KMS-11 (cell line): ENCODE measurements at regions not wholly inside any gene's neighbourhood (a gene's known extent, or its start where the extent isn't known, plus 50 kb on each side); places are given as distances from the start of the nearest gene placed in this dataset.

Source experiments
- H2AFZ ChIP-seq: fragments of 200-600 bp; sonication (generic); 2 replicates; pipeline ENCODE4 v1.6.1; 2016; ENCODE audit warnings: antibody characterized with exemption, mixed run types, low read depth
- H3K27ac ChIP-seq: fragments of 200-600 bp; sonication (generic); 2 replicates; pipeline ENCODE4 v1.6.1; 2016; ENCODE audit warnings: mild to moderate bottlenecking, mixed run types
- H3K27me3 ChIP-seq: fragments of 200-600 bp; sonication (generic); 2 replicates; pipeline ENCODE4 v1.6.1; 2017; ENCODE audit warnings: mild to moderate bottlenecking, low read depth, mixed run types, moderate library complexity; ENCODE audit not compliant: insufficient read depth
- H3K36me3 ChIP-seq: fragments of 200-600 bp; sonication (generic); 2 replicates; pipeline ENCODE4 v1.6.1; 2017; ENCODE audit warnings: mild to moderate bottlenecking, mixed run types; ENCODE audit not compliant: insufficient read depth
- H3K4me1 ChIP-seq: fragments of 200-600 bp; sonication (generic); 2 replicates; pipeline ENCODE4 v1.6.1; 2016; ENCODE audit warnings: mild to moderate bottlenecking, low read depth, mixed run types; ENCODE audit not compliant: poor library complexity, severe bottlenecking
- H3K4me2 ChIP-seq: fragments of 200-600 bp; sonication (generic); 2 replicates; pipeline ENCODE4 v1.7.0; 2016; ENCODE audit warnings: mild to moderate bottlenecking, mixed run types
- H3K4me3 ChIP-seq: fragments of 200-600 bp; sonication (generic); IDR thresholded peaks from 2 replicates; pipeline ENCODE4 v1.6.1; 2017; ENCODE audit warnings: low read depth, low read length, mixed read lengths; ENCODE audit not compliant: insufficient read depth
- H3K79me2 ChIP-seq: fragments of 200-600 bp; sonication (generic); 2 replicates; pipeline ENCODE4 v1.6.1; 2016; ENCODE audit warnings: low read depth, mixed run types; ENCODE audit not compliant: insufficient read depth
- H3K9ac ChIP-seq: fragments of 200-600 bp; sonication (generic); 2 replicates; pipeline ENCODE4 v1.6.1; 2016; ENCODE audit warnings: mild to moderate bottlenecking, mixed run types
- H4K20me1 ChIP-seq: fragments of 200-600 bp; sonication (generic); 2 replicates; pipeline ENCODE4 v1.6.1; 2016; ENCODE audit warnings: mild to moderate bottlenecking, mixed run types; ENCODE audit not compliant: insufficient read depth
- CTCF ChIP-seq: fragments of 200-600 bp; sonication (generic); conservative IDR thresholded peaks from 2 replicates; pipeline ENCODE4 v1.6.1; 2017; ENCODE audit warnings: low read depth, mild to moderate bottlenecking, antibody characterized with exemption, low read length, moderate library complexity, mixed read lengths

GRCh38 chr6:50655848-50656453 is 57.4 kb upstream of the TFAP2D start:
- Histone ChIP-seq H3K27me3 (no peaks in the 10 kb centered on the region), H3K79me2 (no peaks in the 10 kb centered on the region), H3K4me1 (no peaks in the 10 kb centered on the region), H2AFZ (no peak overlapping the region), H3K27ac (no peak overlapping the region), H3K9ac (no peak overlapping the region), H3K4me3 (no peak overlapping the region), H3K4me2 (no peak overlapping the region), H4K20me1 (no peaks in the 10 kb centered on the region), H3K36me3 (no peaks in the 10 kb centered on the region)
- peak; percentile 71 for TF ChIP-seq CTCF

GRCh38 chr6:50657513-50657912 is 55.8 kb upstream of the TFAP2D start:
- no peaks in the 10 kb centered on the region for H4K20me1 ChIP-seq
- H3K4me2 ChIP-seq: no peak overlapping the region
- H2AFZ ChIP-seq: no peak overlapping the region
- H3K27me3 ChIP-seq: no peaks in the 10 kb centered on the region
- H3K27ac ChIP-seq: no peak overlapping the region
- no peak overlapping the region for H3K4me3 ChIP-seq
- no peaks in the 10 kb centered on the region for H3K36me3 ChIP-seq
- H3K9ac ChIP-seq: no peak overlapping the region
- no peak for TF ChIP-seq CTCF
- no peaks in the 10 kb centered on the region for H3K79me2 ChIP-seq
- no peaks in the 10 kb centered on the region for H3K4me1 ChIP-seq

GRCh38 chr6:50658561-50658960 is 54.8 kb upstream of the TFAP2D start:
- no peak overlapping the region for H3K27ac ChIP-seq
- no peaks in the 10 kb centered on the region for H3K4me1 ChIP-seq
- no peak overlapping the region for H3K4me3 ChIP-seq
- H3K27me3 ChIP-seq: no peaks in the 10 kb centered on the region
- no peak for TF ChIP-seq CTCF
- no peak overlapping the region for H2AFZ ChIP-seq
- no peak overlapping the region for H3K9ac ChIP-seq
- H3K36me3 ChIP-seq: no peaks in the 10 kb centered on the region
- H4K20me1 ChIP-seq: no peaks in the 10 kb centered on the region
- H3K79me2 ChIP-seq: no peaks in the 10 kb centered on the region
- H3K4me2 ChIP-seq: no peak overlapping the region

- H3K4me2 ChIP-seq: no peak overlapping the region
- H3K79me2 ChIP-seq: no peaks in the 10 kb centered on the region
- H3K4me3 ChIP-seq: no peak overlapping the region
- no peaks in the 10 kb centered on the region for H3K4me1 ChIP-seq
- no peak overlapping the region for H3K9ac ChIP-seq
- no peaks in the 10 kb centered on the region for H4K20me1 ChIP-seq
- no peak overlapping the region for H2AFZ ChIP-seq
- TF ChIP-seq CTCF: no peak
- no peaks in the 10 kb centered on the region for H3K36me3 ChIP-seq
- no peaks in the 10 kb centered on the region for H3K27me3 ChIP-seq
- no peak overlapping the region for H3K27ac ChIP-seq
Measured at GRCh38 chr6:50661636-50662035, 51.7 kb upstream of the TFAP2D start.
